ENCODE measurements at regions not wholly inside any gene's neighbourhood (a gene's known extent, or its start where the extent isn't known, plus 50 kb on each side); places are given as distances from the start of the nearest gene placed in this dataset.

- no peak overlapping the region for H3K27ac ChIP-seq
- no peaks in the 10 kb centered on the region for H3K36me3 ChIP-seq
- no peak overlapping the region for H3K4me3 ChIP-seq (ENCODE audit: low read depth in 1 of 2, low read length in 1 of 2)
- H3K4me1 ChIP-seq (ENCODE audit: control insufficient read depth in 1 of 2, insufficient read depth in 1 of 2, low read depth in 1 of 2, low read length in 1 of 2): peaks cover 7 to 10% of the 10 kb centered on the region in 2 experiments
- no peak for TF ChIP-seq CTCF (IDR thresholded peaks at IDR 0.05)
- peaks cover 43% of the 10 kb centered on the region for H3K27me3 ChIP-seq
- no peaks in the 10 kb centered on the region for H3K9me3 ChIP-seq
Observed at GRCh38 chr3:194267744-194268653, 83.1 kb downstream of the CPN2 start.

GRCh38 chr3:194268654-194269512 lies 82.2 kb downstream of the CPN2 start:
- Histone ChIP-seq H3K27me3 (peaks cover 43% of the 10 kb centered on the region), H3K4me1 (ENCODE audit: control insufficient read depth in 1 of 2, insufficient read depth in 1 of 2, low read depth in 1 of 2, low read length in 1 of 2) (peaks cover 7 to 10% of the 10 kb centered on the region in 2 experiments), H3K36me3 (no peaks in the 10 kb centered on the region), H3K27ac (no peak overlapping the region), H3K4me3 (ENCODE audit: low read depth in 1 of 2, low read length in 1 of 2) (no peak overlapping the region), H3K9me3 (no peaks in the 10 kb centered on the region)
- no peak for TF ChIP-seq CTCF (IDR thresholded peaks at IDR 0.05)

GRCh38 chr3:194269610-194270145 lies 81.5 kb downstream of the CPN2 start:
- Histone ChIP-seq H3K9me3 (no peaks in the 10 kb centered on the region), H3K4me3 (ENCODE audit: low read depth in 1 of 2, low read length in 1 of 2) (peak overlapping the region; percentile 8 to 32), H3K36me3 (no peaks in the 10 kb centered on the region), H3K4me1 (ENCODE audit: control insufficient read depth in 1 of 2, insufficient read depth in 1 of 2, low read depth in 1 of 2, low read length in 1 of 2) (peaks cover 7 to 10% of the 10 kb centered on the region in 2 experiments), H3K27me3 (peaks cover 43% of the 10 kb centered on the region), H3K27ac (no peak overlapping the region)
- TF ChIP-seq CTCF (IDR thresholded peaks at IDR 0.05): no peak

GRCh38 chr3:194270627-194271459 lies 80.3 kb downstream of the CPN2 start:
- Histone ChIP-seq H3K27me3 (peaks cover 34% of the 10 kb centered on the region), H3K4me3 (ENCODE audit: low read depth in 1 of 2, low read length in 1 of 2) (no peak overlapping the region), H3K4me1 (ENCODE audit: control insufficient read depth in 1 of 2, insufficient read depth in 1 of 2, low read depth in 1 of 2, low read length in 1 of 2) (peaks cover 6 to 7% of the 10 kb centered on the region in 2 experiments), H3K9me3 (no peaks in the 10 kb centered on the region), H3K27ac (no peak overlapping the region), H3K36me3 (no peaks in the 10 kb centered on the region)
- no peak for TF ChIP-seq CTCF (IDR thresholded peaks at IDR 0.05)

All from neutrophil (primary cell).